ENCODE measurements at regions not wholly inside any gene's neighbourhood (a gene's known extent, or its start where the extent isn't known, plus 50 kb on each side); places are given as distances from the start of the nearest gene placed in this dataset.
A peak's percentile ranks its signal among the peaks of the same experiment; 100 is the strongest.
"Not testable (repeated sequence)": the region's sequence is repeated elsewhere in the genome, so short reads cannot be mapped to it uniquely, and the experiment has no call there.

DNA sequence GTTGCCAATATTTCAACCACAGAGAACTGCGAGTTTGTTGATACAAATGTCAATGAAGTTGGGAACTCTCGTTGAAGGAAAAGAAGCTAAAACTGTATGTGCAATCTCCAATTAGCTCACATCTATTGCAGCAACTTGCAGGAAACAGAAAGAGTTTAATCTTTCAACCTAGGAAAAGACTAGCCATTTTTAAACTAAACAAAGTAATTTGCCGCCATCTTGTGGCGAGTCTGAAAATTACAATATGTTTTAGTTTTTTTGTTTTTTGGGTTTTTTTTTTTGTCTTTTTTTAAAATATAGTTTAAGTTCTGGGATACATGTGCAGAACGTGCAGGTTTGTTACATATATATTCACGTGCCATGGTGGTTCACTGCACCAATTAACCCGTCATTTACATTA is 131.2 kb upstream of the FOXG1 start:
- H3K4me1 ChIP-seq (ENCODE audit: insufficient read depth, low read length): no peaks in the 10 kb centered on the region
- no peaks in the 10 kb centered on the region for H3K27me3 ChIP-seq (ENCODE audit: insufficient read depth, low read length)
- no peaks in the 10 kb centered on the region for H3K9me3 ChIP-seq (ENCODE audit: low read length)
- no peak overlapping the region for H3K4me3 ChIP-seq (ENCODE audit: low read length)
- H2AFZ ChIP-seq (ENCODE audit: low read depth, low read length): no peak overlapping the region
- H3K36me3 ChIP-seq (ENCODE audit: insufficient read depth, low read length): no peaks in the 10 kb centered on the region

DNA sequence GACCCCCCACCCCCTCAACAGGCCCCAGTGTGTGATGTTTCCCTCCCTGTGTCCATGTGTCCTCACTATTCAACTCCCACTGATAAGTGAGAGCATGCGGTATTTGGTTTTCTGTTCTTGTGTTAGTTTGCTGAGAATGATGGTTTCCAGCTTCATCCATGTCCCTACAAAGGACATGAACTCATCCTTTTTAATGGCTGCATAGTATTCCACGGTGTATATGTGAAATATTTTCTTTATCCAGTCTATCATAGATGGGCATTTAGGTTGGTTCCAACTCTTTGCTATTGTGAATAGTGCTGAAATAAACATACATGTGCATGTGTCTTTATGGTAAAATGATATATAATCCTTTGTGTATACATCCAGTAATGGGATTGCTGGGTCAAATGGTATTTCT is 130.8 kb upstream of the FOXG1 start:
- not testable (repeated sequence) for H3K27me3 ChIP-seq (ENCODE audit: insufficient read depth, low read length); H3K9me3 ChIP-seq (ENCODE audit: low read length); H3K4me1 ChIP-seq (ENCODE audit: insufficient read depth, low read length); H2AFZ ChIP-seq (ENCODE audit: low read depth, low read length); H3K4me3 ChIP-seq (ENCODE audit: low read length); H3K36me3 ChIP-seq (ENCODE audit: insufficient read depth, low read length)

DNA sequence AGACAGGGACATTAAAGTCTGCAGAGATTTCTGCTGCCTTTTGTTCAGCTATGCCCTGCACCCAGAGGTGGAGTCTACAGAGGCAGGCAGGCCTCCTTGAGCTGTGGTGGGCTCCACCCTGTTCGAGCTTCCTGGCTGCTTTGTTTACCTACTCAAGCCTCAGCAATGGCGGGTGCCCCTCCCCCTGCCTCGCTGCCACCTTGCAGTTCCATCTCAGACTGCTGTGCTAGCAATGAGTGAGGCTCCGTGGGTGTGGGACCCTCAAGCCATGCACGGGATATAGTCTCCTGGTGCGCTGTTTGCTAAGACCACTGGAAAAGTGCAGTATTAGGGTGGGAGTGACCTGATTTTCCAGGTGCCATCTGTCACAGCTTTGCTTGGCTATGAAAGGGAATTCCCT is 125.4 kb upstream of the FOXG1 start:
- H3K4me1 ChIP-seq (ENCODE audit: insufficient read depth, low read length); H2AFZ ChIP-seq (ENCODE audit: low read depth, low read length); H3K4me3 ChIP-seq (ENCODE audit: low read length); H3K36me3 ChIP-seq (ENCODE audit: insufficient read depth, low read length); H3K27me3 ChIP-seq (ENCODE audit: insufficient read depth, low read length); H3K9me3 ChIP-seq (ENCODE audit: low read length): not testable (repeated sequence)

- Histone ChIP-seq H3K27me3 (ENCODE audit: insufficient read depth, low read length) (no peaks in the 10 kb centered on the region), H3K4me1 (ENCODE audit: insufficient read depth, low read length) (no peaks in the 10 kb centered on the region), H3K9me3 (ENCODE audit: low read length) (no peaks in the 10 kb centered on the region), H2AFZ (ENCODE audit: low read depth, low read length) (no peak overlapping the region), H3K4me3 (ENCODE audit: low read length) (no peak overlapping the region), H3K36me3 (ENCODE audit: insufficient read depth, low read length) (no peaks in the 10 kb centered on the region)
Measured at GRCh38 chr14:28651148-28651547, 115.4 kb upstream of the FOXG1 start.

DNA sequence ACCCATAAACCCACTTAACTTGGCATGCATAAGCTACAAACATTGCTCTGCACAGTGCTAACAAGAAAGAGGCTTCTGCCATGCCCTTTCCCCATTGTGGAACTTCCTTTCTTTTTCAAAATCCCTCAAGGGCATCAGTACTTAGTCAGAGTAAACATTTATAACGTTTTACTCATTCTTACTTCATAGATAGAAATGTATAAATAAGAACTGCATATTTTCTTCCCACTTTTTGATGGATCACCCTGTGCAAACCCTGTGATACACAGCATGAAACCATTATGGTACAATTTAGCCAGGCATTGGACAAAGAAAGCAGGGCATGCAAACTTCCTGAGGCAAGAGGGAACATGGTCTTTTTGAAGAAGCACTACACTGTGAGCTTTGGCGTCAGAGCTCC is 113.8 kb upstream of the FOXG1 start:
- Histone ChIP-seq H3K9me3 (ENCODE audit: low read length) (no peaks in the 10 kb centered on the region), H3K4me3 (ENCODE audit: low read length) (no peak overlapping the region), H3K4me1 (ENCODE audit: insufficient read depth, low read length) (no peaks in the 10 kb centered on the region), H2AFZ (ENCODE audit: low read depth, low read length) (no peak overlapping the region), H3K36me3 (ENCODE audit: insufficient read depth, low read length) (no peaks in the 10 kb centered on the region), H3K27me3 (ENCODE audit: insufficient read depth, low read length) (no peaks in the 10 kb centered on the region)

DNA sequence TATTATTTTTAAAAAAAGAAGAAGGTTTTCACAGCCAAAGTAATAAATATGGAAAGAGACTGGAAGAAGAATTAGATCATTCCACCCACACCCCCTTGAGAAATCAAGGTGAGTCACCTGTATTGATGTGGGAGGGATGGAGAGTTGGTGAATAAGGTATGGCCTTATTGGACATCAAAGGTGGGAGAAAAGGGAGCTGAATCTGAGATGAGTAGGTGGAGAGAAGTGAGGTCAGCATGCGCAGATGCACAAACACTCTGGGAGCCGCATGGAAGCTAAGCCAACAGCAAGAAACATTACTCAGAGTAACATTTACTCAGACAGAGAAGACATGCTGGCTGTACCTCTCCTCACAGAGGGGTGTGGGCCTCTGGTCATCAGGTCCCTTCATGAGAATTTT is 113.1 kb upstream of the FOXG1 start:
- Histone ChIP-seq H3K27me3 (ENCODE audit: insufficient read depth, low read length) (no peaks in the 10 kb centered on the region), H3K4me1 (ENCODE audit: insufficient read depth, low read length) (no peaks in the 10 kb centered on the region), H3K4me3 (ENCODE audit: low read length) (no peak overlapping the region), H3K36me3 (ENCODE audit: insufficient read depth, low read length) (no peaks in the 10 kb centered on the region), H3K9me3 (ENCODE audit: low read length) (no peaks in the 10 kb centered on the region), H2AFZ (ENCODE audit: low read depth, low read length) (no peak overlapping the region)

DNA sequence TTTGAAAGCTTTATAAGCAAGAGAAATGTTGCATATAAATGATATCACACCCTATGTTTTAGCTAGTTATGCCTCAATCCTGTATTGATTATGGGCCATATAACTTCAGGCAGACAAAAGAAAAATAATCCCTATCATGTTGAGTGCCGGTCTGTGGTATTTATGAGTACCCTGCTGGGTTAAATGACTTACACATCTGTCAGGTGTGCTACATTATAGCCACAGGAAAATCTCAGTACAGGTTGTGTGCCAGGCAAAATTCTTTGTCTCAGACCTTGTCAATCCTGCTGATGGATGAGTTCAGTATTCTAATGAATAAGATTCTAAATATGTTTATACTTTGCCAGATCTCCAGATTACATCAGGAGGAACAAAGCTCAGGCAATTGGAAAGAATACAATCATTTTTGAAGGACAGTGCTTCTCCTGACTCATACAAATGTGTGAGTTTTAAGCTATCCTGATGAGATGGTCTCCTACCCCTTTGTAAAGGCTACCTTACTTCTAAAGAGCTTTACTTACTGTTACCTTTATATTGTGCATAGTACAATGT is 109.8 kb upstream of the FOXG1 start:
- Histone ChIP-seq H3K4me3 (ENCODE audit: low read length) (no peak overlapping the region), H3K27me3 (ENCODE audit: insufficient read depth, low read length) (no peaks in the 10 kb centered on the region), H3K9me3 (ENCODE audit: low read length) (no peaks in the 10 kb centered on the region), H3K4me1 (ENCODE audit: insufficient read depth, low read length) (peaks cover 5% of the 10 kb centered on the region), H2AFZ (ENCODE audit: low read depth, low read length) (no peak overlapping the region), H3K36me3 (ENCODE audit: insufficient read depth, low read length) (no peaks in the 10 kb centered on the region)

DNA sequence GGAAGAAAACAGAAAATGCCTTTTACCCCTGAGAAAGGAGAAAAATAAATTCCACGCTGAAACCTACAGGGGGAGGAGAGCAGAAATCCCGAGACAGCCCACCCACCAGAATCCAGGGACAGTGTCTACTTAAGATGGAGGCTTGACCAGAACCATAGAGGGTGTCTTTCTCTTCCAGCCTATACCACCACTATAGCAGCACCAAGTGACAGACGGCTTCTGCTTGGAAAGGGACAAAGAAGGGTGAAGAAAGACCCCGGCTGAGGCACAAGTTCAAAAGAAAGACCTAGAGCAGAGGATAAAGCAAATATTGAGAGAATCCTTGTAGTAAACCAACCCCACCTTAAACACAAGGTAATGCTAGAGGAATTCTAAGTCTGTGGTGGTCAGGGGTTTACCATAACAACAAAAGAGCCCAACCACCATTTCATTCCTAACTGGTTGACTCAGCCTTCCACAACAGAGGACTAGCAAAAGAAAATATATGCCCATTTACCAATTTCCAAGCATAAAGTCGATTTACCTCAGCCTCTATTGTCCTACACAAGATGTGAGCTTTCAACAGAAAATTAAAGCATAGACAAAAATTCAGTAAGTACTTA is 105.3 kb upstream of the FOXG1 start:
- Histone ChIP-seq H3K4me3 (ENCODE audit: low read length) (no peak overlapping the region), H3K27me3 (ENCODE audit: insufficient read depth, low read length) (no peaks in the 10 kb centered on the region), H2AFZ (ENCODE audit: low read depth, low read length) (peak overlapping the region; percentile 5), H3K36me3 (ENCODE audit: insufficient read depth, low read length) (no peaks in the 10 kb centered on the region), H3K4me1 (ENCODE audit: insufficient read depth, low read length) (peaks cover 5% of the 10 kb centered on the region), H3K9me3 (ENCODE audit: low read length) (no peaks in the 10 kb centered on the region)

- H3K9me3 ChIP-seq (ENCODE audit: low read length): no peaks in the 10 kb centered on the region
- H3K36me3 ChIP-seq (ENCODE audit: insufficient read depth, low read length): no peaks in the 10 kb centered on the region
- no peaks in the 10 kb centered on the region for H3K27me3 ChIP-seq (ENCODE audit: insufficient read depth, low read length)
- H3K4me3 ChIP-seq (ENCODE audit: low read length): no peak overlapping the region
- H2AFZ ChIP-seq (ENCODE audit: low read depth, low read length): no peak overlapping the region
- H3K4me1 ChIP-seq (ENCODE audit: insufficient read depth, low read length): no peaks in the 10 kb centered on the region
Measured at GRCh38 chr14:28666961-28667360, 99.6 kb upstream of the FOXG1 start.

DNA sequence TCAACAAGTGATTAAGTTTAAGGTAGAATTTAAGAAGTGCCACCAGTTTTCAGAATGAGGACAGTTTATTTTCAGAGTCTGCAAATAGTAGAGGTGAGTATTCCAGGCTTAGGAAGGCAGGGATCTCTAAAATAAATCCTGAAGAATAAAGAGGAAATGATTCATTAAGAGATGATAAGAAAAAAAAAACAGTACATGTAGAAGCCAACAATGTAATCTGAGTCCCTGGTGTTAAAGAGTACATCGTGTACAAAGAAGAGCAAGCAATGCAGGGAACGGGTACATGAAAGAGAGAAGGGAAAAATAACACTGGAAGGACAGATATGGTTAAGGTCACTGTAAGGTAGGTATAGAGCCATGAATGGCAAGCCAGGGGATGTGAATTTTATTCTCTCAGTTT is 95.2 kb upstream of the FOXG1 start:
- H3K9me3 ChIP-seq (ENCODE audit: low read length): no peaks in the 10 kb centered on the region
- H3K4me1 ChIP-seq (ENCODE audit: insufficient read depth, low read length): no peaks in the 10 kb centered on the region
- no peaks in the 10 kb centered on the region for H3K27me3 ChIP-seq (ENCODE audit: insufficient read depth, low read length)
- no peak overlapping the region for H3K4me3 ChIP-seq (ENCODE audit: low read length)
- H3K36me3 ChIP-seq (ENCODE audit: insufficient read depth, low read length): no peaks in the 10 kb centered on the region
- H2AFZ ChIP-seq (ENCODE audit: low read depth, low read length): no peak overlapping the region

DNA sequence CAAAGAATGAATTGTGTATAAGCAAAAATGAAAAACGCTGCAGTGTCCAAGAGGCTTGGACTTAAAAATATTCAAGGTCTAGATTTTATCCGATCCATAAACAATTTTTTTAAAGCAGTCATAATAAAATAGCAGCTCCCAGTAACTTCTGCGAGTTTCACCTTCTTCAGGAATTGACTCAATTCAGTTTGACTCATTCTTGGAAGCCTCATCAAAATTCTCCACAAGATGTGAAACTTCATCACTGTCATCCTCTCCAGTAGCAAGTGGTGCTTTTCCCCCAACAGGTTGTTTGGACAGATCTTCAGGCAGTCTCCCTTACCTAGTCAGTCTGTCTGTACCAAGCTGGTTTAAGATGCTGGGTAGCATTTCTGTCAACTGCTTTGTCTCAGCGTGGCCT is 93.5 kb upstream of the FOXG1 start:
- H3K4me1 ChIP-seq (ENCODE audit: insufficient read depth, low read length): no peaks in the 10 kb centered on the region
- no peaks in the 10 kb centered on the region for H3K9me3 ChIP-seq (ENCODE audit: low read length)
- no peaks in the 10 kb centered on the region for H3K36me3 ChIP-seq (ENCODE audit: insufficient read depth, low read length)
- no peaks in the 10 kb centered on the region for H3K27me3 ChIP-seq (ENCODE audit: insufficient read depth, low read length)
- no peak overlapping the region for H2AFZ ChIP-seq (ENCODE audit: low read depth, low read length)
- no peak overlapping the region for H3K4me3 ChIP-seq (ENCODE audit: low read length)

- H3K9me3 ChIP-seq (ENCODE audit: low read length): no peaks in the 10 kb centered on the region
- no peak overlapping the region for H2AFZ ChIP-seq (ENCODE audit: low read depth, low read length)
- H3K4me1 ChIP-seq (ENCODE audit: insufficient read depth, low read length): no peaks in the 10 kb centered on the region
- H3K27me3 ChIP-seq (ENCODE audit: insufficient read depth, low read length): no peaks in the 10 kb centered on the region
- no peak overlapping the region for H3K4me3 ChIP-seq (ENCODE audit: low read length)
- H3K36me3 ChIP-seq (ENCODE audit: insufficient read depth, low read length): no peaks in the 10 kb centered on the region
Measured at GRCh38 chr14:28676479-28676878, 90.1 kb upstream of the FOXG1 start.

DNA sequence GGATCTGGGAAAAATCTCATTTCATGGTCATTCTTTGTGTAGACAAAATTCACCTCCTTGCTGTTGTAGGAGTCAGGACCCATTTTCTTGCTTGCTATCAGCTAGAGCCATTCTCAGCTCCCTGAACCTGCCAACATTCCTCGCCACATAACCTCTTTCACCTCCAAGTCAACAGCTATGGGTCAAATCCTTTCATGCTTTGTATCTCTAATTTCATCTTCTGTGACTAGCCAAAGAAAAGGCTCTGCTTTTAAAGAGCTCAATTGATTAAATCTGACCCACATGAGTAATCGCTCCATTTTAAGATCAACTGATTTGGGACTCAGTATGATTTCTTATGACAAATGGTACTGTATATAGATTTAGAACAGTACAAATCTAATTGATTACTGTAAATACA is 89.2 kb upstream of the FOXG1 start:
- Histone ChIP-seq H3K27me3 (ENCODE audit: insufficient read depth, low read length) (no peaks in the 10 kb centered on the region), H2AFZ (ENCODE audit: low read depth, low read length) (no peak overlapping the region), H3K4me1 (ENCODE audit: insufficient read depth, low read length) (no peaks in the 10 kb centered on the region), H3K36me3 (ENCODE audit: insufficient read depth, low read length) (no peaks in the 10 kb centered on the region), H3K4me3 (ENCODE audit: low read length) (no peak overlapping the region), H3K9me3 (ENCODE audit: low read length) (no peaks in the 10 kb centered on the region)

DNA sequence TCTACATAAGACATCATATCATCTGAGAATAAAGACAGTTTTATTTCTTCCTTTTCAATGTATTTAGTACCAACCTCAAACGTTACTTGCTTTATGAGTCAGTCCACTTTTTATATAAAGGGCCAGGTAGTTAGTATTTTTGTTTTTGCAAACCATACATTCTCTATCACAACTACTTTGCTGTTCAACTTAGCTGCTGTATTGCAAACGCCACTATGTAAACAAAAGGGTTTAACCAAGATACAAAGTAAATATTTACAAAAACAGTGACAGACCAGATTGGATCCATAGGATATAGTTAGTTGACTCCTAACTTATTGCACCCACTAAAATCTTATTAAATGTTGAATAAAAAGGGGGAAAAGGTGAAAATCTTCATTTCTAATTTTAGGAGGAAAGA is 87.7 kb upstream of the FOXG1 start:
- Histone ChIP-seq H3K4me1 (ENCODE audit: insufficient read depth, low read length) (no peaks in the 10 kb centered on the region), H3K9me3 (ENCODE audit: low read length) (no peaks in the 10 kb centered on the region)

More for the DNA sequence above, 87.7 kb upstream of the FOXG1 start:
- H3K36me3 ChIP-seq (ENCODE audit: insufficient read depth, low read length): no peaks in the 10 kb centered on the region
- H2AFZ ChIP-seq (ENCODE audit: low read depth, low read length): no peak overlapping the region
- H3K4me3 ChIP-seq (ENCODE audit: low read length): no peak overlapping the region
- no peaks in the 10 kb centered on the region for H3K27me3 ChIP-seq (ENCODE audit: insufficient read depth, low read length)
